SK-N-MC (cell line): ENCODE measurements at regions not wholly inside any gene's neighbourhood (a gene's known extent, or its start where the extent isn't known, plus 50 kb on each side); places are given as distances from the start of the nearest gene placed in this dataset.

ENCODE experiments used
- DNase-seq: peaks from one replicate; pipeline ENCODE4 v3.0.0-alpha.2; 2011; ENCODE audit warnings: low read depth, low spot score
- H3K27ac ChIP-seq: fragments of 200-600 bp; sonication (generic); 2 replicates; pipeline ENCODE4 v1.5.1; 2016; ENCODE audit warnings: mixed run types
- H3K36me3 ChIP-seq: fragments of 200-600 bp; sonication (generic); 2 replicates; pipeline ENCODE4 v1.6.1; 2017; ENCODE audit warnings: antibody characterized with exemption, low read length, mixed read lengths; ENCODE audit not compliant: insufficient read depth
- H3K4me3 ChIP-seq: fragments of 200-600 bp; sonication (generic); 2 replicates; pipeline ENCODE4 v1.5.1; 2016
- H3K9ac ChIP-seq: fragments of 200-600 bp; sonication (generic); 2 replicates; pipeline ENCODE4 v1.8.0; 2017; ENCODE audit warnings: mixed run types, mixed read lengths; ENCODE audit not compliant: insufficient read length
- H3K9me3 ChIP-seq: fragments of 200-600 bp; sonication (generic); 2 replicates; pipeline ENCODE4 v1.6.1; 2017; ENCODE audit warnings: low read depth, mild to moderate bottlenecking, antibody characterized with exemption, low read length, moderate library complexity, mixed read lengths
- EZH2 ChIP-seq: fragments of 200-600 bp; sonication (generic); IDR thresholded peaks from one replicate; pipeline ENCODE4 v1.6.1; 2017; ENCODE audit warnings: antibody characterized with exemption
- FOXP2 ChIP-seq: optimal IDR thresholded peaks from 2 replicates; pipeline ENCODE3; 2011; ENCODE audit warnings: mild to moderate bottlenecking, moderate library complexity; ENCODE audit not compliant: insufficient read depth; ENCODE audit errors: extremely low read length, control extremely low read depth
- POLR2AphosphoS5 ChIP-seq: IDR thresholded peaks from 2 replicates; pipeline ENCODE4 v1.6.1; 2012; ENCODE audit warnings: mild to moderate bottlenecking, low read depth, low read length, borderline replicate concordance

DNA sequence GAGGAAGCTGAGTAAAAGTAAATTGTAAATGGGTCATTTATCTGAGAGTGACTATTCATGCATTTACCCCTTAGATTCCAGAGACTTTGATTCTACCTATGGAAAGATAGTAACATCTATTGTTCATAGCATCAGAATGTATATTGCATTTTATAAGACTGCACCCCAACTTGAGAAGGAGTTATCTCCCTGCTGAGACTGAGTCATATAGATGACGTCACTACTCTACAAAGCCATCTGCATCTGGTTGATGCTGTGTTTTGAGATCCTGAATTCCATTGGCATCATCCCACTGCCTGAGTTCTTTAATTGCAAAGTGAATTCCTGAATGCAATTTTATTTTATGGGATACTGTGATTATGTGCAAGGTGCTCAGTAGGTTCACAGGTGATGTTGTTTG is 444.0 kb upstream of the SLC35B3 start:
- Histone ChIP-seq H3K9ac (no peak overlapping the region), H3K27ac (no peak overlapping the region), H3K36me3 (no peaks in the 10 kb centered on the region), H3K9me3 (no peaks in the 10 kb centered on the region), H3K4me3 (no peak overlapping the region)
- DNase-seq = no peak
- TF ChIP-seq POLR2AphosphoS5 (no peak), EZH2 (no peak), FOXP2 (no peak)

DNA sequence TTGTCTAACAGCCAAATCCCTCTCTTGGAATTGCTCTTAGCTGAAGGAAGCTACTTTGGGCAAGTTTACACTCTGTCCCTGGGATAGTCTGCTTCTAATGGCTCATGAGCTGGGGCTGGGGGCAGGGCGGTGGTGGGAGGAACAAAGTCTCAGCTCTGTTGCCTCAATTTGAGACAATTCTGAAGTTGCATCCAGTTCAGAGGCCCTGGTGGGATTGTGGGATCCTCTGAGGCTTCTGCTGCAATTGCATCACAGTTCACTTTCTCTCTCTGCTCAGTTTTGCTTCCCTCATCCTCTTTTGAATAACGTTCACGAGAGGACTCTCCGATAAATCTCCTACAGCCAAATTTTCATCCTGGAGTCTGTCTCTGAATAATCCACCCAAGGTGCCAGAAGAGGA is 440.6 kb upstream of the SLC35B3 start:
- H3K27ac ChIP-seq = no peak overlapping the region
- no peaks in the 10 kb centered on the region for H3K9me3 ChIP-seq
- TF ChIP-seq POLR2AphosphoS5 (no peak), EZH2 (no peak)
- DNase-seq = no peak
- H3K36me3 ChIP-seq = no peaks in the 10 kb centered on the region
- no peak overlapping the region for H3K9ac ChIP-seq
- no peak overlapping the region for H3K4me3 ChIP-seq

DNA sequence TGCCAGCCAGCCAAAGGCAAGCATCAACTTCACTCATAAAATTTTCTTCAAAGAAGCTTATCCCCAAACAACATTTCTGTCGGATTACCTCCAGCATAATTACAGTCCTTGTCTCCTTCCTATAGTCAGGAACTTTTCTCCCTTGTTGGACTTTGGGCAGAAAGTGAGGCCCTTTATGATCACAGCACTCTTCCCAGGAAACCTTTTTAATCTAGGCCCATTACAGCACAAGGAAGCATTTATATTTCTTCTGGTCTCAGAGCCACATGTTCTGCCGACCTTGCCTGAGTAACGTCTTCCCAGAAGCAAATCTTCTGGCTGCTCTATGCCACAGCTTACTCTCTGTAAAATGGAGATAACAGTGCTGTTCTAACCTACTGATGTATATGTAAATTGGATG is 437.2 kb upstream of the SLC35B3 start:
- H3K36me3 ChIP-seq = no peaks in the 10 kb centered on the region
- H3K27ac ChIP-seq = no peak overlapping the region
- DNase-seq = no peak
- no peaks in the 10 kb centered on the region for H3K9me3 ChIP-seq
- H3K9ac ChIP-seq = no peak overlapping the region
- no peak overlapping the region for H3K4me3 ChIP-seq
- TF ChIP-seq FOXP2 (no peak), EZH2 (no peak), POLR2AphosphoS5 (no peak)

DNA sequence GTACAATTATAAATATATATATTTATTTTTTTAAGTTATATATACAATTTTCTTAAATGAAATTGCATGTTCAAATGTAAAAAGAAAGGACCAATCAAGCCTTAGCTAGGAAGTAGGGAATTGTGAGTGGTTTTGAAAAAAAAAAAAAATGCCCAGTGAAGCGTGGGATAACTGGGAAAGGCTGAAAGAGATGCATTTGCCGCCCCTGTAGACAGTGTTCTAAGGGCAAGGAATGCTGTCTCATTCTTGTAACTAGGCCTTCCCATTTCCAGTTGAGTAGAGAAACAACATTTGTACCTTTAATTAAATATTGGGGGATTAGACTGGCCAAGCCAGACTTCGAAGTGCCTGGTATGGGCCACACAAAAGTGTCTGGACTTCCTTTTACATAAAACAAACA is 430.1 kb upstream of the SLC35B3 start:
- Histone ChIP-seq H3K27ac (no peak overlapping the region), H3K9ac (no peak overlapping the region)
- TF ChIP-seq FOXP2 (no peak), EZH2 (no peak), POLR2AphosphoS5 (no peak)

DNA sequence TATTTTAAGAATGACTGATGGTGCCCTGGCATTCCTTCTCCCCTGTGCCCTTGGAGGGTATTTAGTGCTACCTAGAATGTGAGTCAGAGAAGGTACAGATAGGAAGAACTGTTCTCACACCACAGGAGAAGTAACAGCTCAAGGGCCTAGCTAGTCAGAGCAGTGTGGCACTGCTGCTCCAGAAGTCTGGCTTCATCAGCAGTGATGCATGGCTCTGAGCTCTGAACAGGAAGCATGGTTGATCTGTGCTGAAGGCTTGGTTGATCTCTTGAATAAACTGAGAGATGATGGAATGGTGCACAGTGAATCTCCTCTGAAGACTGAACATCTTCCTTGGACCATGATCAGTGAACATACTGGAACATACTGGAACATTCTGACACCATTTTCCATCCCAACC is 425.3 kb upstream of the SLC35B3 start:
- no peak overlapping the region for H3K27ac ChIP-seq
- H3K4me3 ChIP-seq = no peak overlapping the region
- H3K9me3 ChIP-seq = no peaks in the 10 kb centered on the region
- TF ChIP-seq POLR2AphosphoS5 (no peak), FOXP2 (no peak), EZH2 (no peak)
- no peak for DNase-seq
- no peaks in the 10 kb centered on the region for H3K36me3 ChIP-seq
- H3K9ac ChIP-seq = no peak overlapping the region

More for the DNA sequence above, 430.1 kb upstream of the SLC35B3 start:
- Histone ChIP-seq H3K9me3 (no peaks in the 10 kb centered on the region), H3K36me3 (no peaks in the 10 kb centered on the region), H3K4me3 (no peak overlapping the region)
- no peak for DNase-seq

DNA sequence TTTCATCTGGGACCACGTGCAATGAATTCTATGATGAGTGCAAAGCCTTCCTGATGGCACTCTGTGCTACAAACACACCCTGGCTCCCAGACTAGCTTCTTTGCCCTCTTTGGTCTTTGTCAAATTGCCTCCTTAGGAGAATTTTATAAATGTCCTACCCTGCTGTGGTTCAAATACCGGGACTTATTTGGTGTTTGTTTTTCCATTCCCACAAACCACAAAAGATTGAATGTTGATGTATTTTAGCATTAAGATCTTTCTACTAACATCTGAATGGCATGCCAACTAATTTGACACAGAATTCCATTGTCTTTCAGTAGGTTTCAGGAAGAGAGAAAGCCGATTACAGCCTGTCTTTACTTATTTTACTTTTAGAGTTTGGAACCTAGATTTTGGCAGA is 424.2 kb upstream of the SLC35B3 start:
- Histone ChIP-seq H3K27ac (no peak overlapping the region), H3K9ac (no peak overlapping the region), H3K4me3 (no peak overlapping the region), H3K36me3 (no peaks in the 10 kb centered on the region), H3K9me3 (no peaks in the 10 kb centered on the region)
- no peak for TF ChIP-seq EZH2
- TF ChIP-seq FOXP2 = no peak
- no peak for TF ChIP-seq POLR2AphosphoS5
- no peak for DNase-seq

DNA sequence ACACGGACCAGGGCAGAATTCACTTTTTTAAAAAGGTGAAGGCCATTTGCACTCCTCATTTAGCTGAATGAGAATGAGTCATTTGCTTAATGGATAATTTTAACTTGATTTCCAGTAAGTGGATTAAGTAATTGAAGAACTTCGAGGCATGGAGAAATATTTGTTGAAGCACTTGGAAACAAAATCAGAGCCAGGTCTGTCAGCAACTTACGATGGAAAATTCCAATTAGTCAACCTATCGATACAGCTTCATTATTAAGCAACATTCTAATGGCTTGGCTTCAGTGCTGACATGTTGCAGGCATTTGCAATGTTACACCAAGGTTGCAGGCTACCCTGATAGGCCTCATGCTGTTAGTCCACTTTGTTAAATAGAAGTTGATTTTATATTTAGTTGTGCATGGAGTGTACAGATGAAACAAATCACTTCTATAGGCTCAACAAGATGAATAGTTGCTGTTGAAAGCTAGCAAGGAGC is 423.5 kb upstream of the SLC35B3 start:
- Histone ChIP-seq H3K9ac (no peak overlapping the region), H3K4me3 (no peak overlapping the region), H3K27ac (no peak overlapping the region), H3K36me3 (no peaks in the 10 kb centered on the region), H3K9me3 (no peaks in the 10 kb centered on the region)
- DNase-seq = no peak
- no peak for TF ChIP-seq POLR2AphosphoS5
- TF ChIP-seq FOXP2 = no peak
- no peak for TF ChIP-seq EZH2

DNA sequence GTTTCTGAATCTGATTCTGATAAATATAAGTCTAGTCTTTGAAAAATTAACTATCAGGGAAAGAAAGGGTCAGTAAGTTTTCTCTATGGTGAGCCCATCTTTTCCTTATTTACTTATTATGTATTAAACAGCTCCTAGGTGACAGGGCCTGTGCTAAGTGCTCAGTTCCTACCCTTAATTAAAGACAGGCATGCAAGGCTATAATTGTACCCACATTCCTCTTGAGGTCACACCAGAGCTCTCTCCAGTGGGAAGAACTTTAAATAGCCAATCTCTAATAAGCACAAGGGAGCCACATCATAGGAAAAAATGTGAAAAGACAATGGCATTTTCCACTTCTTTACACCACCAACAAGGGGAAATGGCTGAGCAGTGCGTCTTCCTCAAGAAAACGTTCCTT is 421.8 kb upstream of the SLC35B3 start:
- no peak for DNase-seq
- Histone ChIP-seq H3K9ac (no peak overlapping the region), H3K9me3 (no peaks in the 10 kb centered on the region), H3K4me3 (no peak overlapping the region), H3K36me3 (no peaks in the 10 kb centered on the region), H3K27ac (no peak overlapping the region)
- TF ChIP-seq EZH2 (no peak), FOXP2 (no peak), POLR2AphosphoS5 (no peak)

DNA sequence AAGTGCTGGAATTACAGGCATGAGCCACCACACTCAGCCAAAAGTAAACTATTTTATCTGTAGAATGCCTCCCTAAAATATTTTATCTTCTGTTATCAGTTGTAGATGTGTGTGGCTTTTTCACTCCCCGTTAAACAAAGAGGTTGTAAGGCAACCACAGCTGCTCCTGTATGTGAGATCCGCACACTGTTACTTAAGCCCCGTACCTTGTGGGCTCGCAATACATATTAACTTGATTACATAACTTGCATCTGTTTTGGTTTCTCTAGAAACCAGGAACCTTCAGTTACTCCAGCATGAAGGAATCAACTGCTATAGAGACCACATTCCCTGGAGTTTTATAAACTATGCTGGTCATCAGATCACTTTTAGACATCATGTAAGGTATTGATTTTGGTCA is 420.1 kb upstream of the SLC35B3 start:
- DNase-seq = no peak
- Histone ChIP-seq H3K4me3 (no peak overlapping the region), H3K36me3 (no peaks in the 10 kb centered on the region), H3K9ac (no peak overlapping the region), H3K27ac (no peak overlapping the region), H3K9me3 (no peaks in the 10 kb centered on the region)
- no peak for TF ChIP-seq POLR2AphosphoS5
- no peak for TF ChIP-seq EZH2
- no peak for TF ChIP-seq FOXP2
